ENCODE measurements at regions not wholly inside any gene's neighbourhood (a gene's known extent, or its start where the extent isn't known, plus 50 kb on each side); places are given as distances from the start of the nearest gene placed in this dataset.

GRCh38 chr18:60543646-60544045 is 171.1 kb upstream of the MC4R start:
- no peak overlapping the region for H3K27ac Mint-ChIP-seq
- no peaks in the 10 kb centered on the region for H3K4me1 ChIP-seq (ENCODE audit: control insufficient read depth, insufficient read depth, low read length)
- intact Hi-C loops (cut with micrococcal nuclease), result no loop called here
- peaks cover 0 to 2% of the 10 kb centered on the region in 2 donors for H3K9me3 Mint-ChIP-seq
- WGBS (ENCODE audit: insufficient coverage), result 100% methylated on average over 2 of the region's 2 CpGs
- H3K4me3 ChIP-seq (ENCODE audit: low read length), result no peak overlapping the region
- H3K36me3 Mint-ChIP-seq, result no peaks in the 10 kb centered on the region
- no peak for DNase-seq
- H3K27ac ChIP-seq (ENCODE audit: low read length), result no peak overlapping the region
- no peaks in the 10 kb centered on the region for H3K36me3 ChIP-seq (ENCODE audit: control insufficient read depth, insufficient read depth, low read length)
- H3K9me3 ChIP-seq (ENCODE audit: control insufficient read depth, insufficient read depth, low read length), result no peaks in the 10 kb centered on the region
- H3K27me3 ChIP-seq (ENCODE audit: control insufficient read depth, insufficient read depth, low read length), result no peaks in the 10 kb centered on the region
- H3K4me1 Mint-ChIP-seq, result no peaks in the 10 kb centered on the region
- no peak for ATAC-seq
- no peaks in the 10 kb centered on the region for H3K27me3 Mint-ChIP-seq (ENCODE audit: low read depth in 2 of 2)
- H3K4me3 Mint-ChIP-seq, result no peak overlapping the region
- TF ChIP-seq CTCF (IDR thresholded peaks at IDR 0.05), result no peak

GRCh38 chr18:60549338-60549960 is 176.9 kb upstream of the MC4R start:
- ATAC-seq (no peak), DNase-seq (peak in 1 of 2 donors; percentile 28)
- intact Hi-C loops (cut with micrococcal nuclease), result loop anchor here (5.0 kb wide), 2 partner anchors 712 to 1242 kb away; no protein-coding TSS in a partner anchor
- H3K4me3 ChIP-seq (ENCODE audit: low read length), result no peak overlapping the region
- no peaks in the 10 kb centered on the region for H3K4me1 ChIP-seq (ENCODE audit: control insufficient read depth, insufficient read depth, low read length)
- Mint-ChIP-seq H3K27ac (no peak overlapping the region), H3K36me3 (no peaks in the 10 kb centered on the region), H3K4me3 (no peak overlapping the region), H3K27me3 (ENCODE audit: low read depth in 2 of 2) (no peaks in the 10 kb centered on the region), H3K9me3 (peaks cover 0 to 2% of the 10 kb centered on the region in 2 donors), H3K4me1 (no peaks in the 10 kb centered on the region)
- H3K27me3 ChIP-seq (ENCODE audit: control insufficient read depth, insufficient read depth, low read length), result no peaks in the 10 kb centered on the region
- WGBS (ENCODE audit: insufficient coverage), result 0% methylated on average over 1 of the region's 2 CpGs
- H3K27ac ChIP-seq (ENCODE audit: low read length), result no peak overlapping the region
- H3K9me3 ChIP-seq (ENCODE audit: control insufficient read depth, insufficient read depth, low read length), result no peaks in the 10 kb centered on the region
- no peaks in the 10 kb centered on the region for H3K36me3 ChIP-seq (ENCODE audit: control insufficient read depth, insufficient read depth, low read length)
- TF ChIP-seq CTCF (IDR thresholded peaks at IDR 0.05), result peak; percentile 45

DNA sequence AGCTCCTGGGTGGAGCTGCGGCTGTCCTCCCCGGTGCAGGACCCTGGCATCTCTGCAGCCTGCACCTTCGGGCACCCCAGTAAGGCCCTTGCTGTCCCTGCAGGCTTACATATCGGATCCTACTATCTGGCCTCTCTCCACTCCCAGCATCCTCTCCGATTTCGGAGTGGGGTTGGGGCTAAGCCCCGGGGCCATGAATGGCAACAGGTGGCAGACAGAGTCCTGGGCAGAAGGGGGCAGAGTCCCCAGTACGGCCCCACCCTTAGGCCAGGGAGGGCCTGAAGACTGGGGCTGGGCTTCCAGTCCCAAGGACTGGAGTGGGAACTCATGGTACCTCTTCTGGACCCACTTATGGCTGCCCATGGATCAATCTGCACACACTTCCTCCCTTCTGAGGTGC is 180.4 kb upstream of the MC4R start:
- H3K4me1 Mint-ChIP-seq, result no peaks in the 10 kb centered on the region
- WGBS (ENCODE audit: insufficient coverage), result 89% methylated on average over 8 of the region's 8 CpGs
- no peak for DNase-seq

More for the DNA sequence above, 180.4 kb upstream of the MC4R start:
- H3K36me3 ChIP-seq (ENCODE audit: control insufficient read depth, insufficient read depth, low read length), result no peaks in the 10 kb centered on the region
- TF ChIP-seq CTCF (IDR thresholded peaks at IDR 0.05), result no peak
- H3K9me3 Mint-ChIP-seq, result peaks cover 0 to 3% of the 10 kb centered on the region in 2 donors
- no peak overlapping the region for H3K4me3 ChIP-seq (ENCODE audit: low read length)
- H3K27me3 ChIP-seq (ENCODE audit: control insufficient read depth, insufficient read depth, low read length), result no peaks in the 10 kb centered on the region
- intact Hi-C loops (cut with micrococcal nuclease), result no loop called here
- no peak for ATAC-seq
- H3K27me3 Mint-ChIP-seq (ENCODE audit: low read depth in 2 of 2), result no peaks in the 10 kb centered on the region
- H3K27ac Mint-ChIP-seq, result no peak overlapping the region
- H3K4me3 Mint-ChIP-seq, result no peak overlapping the region
- no peaks in the 10 kb centered on the region for H3K36me3 Mint-ChIP-seq
- H3K27ac ChIP-seq (ENCODE audit: low read length), result no peak overlapping the region
- H3K4me1 ChIP-seq (ENCODE audit: control insufficient read depth, insufficient read depth, low read length), result no peaks in the 10 kb centered on the region
- no peaks in the 10 kb centered on the region for H3K9me3 ChIP-seq (ENCODE audit: control insufficient read depth, insufficient read depth, low read length)
